NCI-H2107 treated with DMSO at 0.1 percent for 48 hours (cell line): ENCODE measurements at regions not wholly inside any gene's neighbourhood (a gene's known extent, or its start where the extent isn't known, plus 50 kb on each side); places are given as distances from the start of the nearest gene placed in this dataset.
"Not testable (repeated sequence)": the region's sequence is repeated elsewhere in the genome, so short reads cannot be mapped to it uniquely, and the experiment has no call there.

Experiments used
- DNase-seq: peaks from one replicate; lab custom pipeline; 2025; ENCODE audit not compliant: unreplicated experiment; lab: John Stamatoyannopoulos, UW

- DNase-seq = no peak
These were observed 292.5 kb upstream of the CNR1 start for GRCh38 chr6:88458662-88459061.

- DNase-seq = no peak
These were observed 290.2 kb upstream of the CNR1 start for GRCh38 chr6:88456221-88456859.

DNA sequence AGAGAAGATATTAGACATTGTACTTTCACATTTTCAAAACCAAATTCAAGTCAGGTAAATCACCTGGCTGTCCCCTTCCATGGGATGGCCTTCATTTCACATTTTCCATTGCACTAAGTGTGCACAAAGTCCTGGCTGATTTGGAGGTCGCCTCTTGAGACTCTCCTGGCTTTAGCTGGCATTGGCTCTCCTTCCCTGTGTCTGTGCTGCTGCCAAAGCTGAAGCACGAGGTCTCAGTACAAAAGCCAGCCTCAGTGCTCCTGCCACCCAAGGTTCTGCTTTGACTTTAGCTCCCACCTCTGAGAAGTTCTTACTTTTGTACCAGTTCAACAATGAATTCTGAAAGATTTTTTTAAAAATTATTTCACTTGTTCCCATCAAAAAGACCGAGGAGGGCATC is 289.2 kb upstream of the CNR1 start:
- DNase-seq = no peak

- no peak for DNase-seq
These were observed 288.5 kb upstream of the CNR1 start for GRCh38 chr6:88454658-88455057.

- no peak for DNase-seq
These were observed 283.6 kb upstream of the CNR1 start for GRCh38 chr6:88449770-88450169.

- no peak for DNase-seq
These were observed 279.2 kb upstream of the CNR1 start for GRCh38 chr6:88445188-88445965.

DNA sequence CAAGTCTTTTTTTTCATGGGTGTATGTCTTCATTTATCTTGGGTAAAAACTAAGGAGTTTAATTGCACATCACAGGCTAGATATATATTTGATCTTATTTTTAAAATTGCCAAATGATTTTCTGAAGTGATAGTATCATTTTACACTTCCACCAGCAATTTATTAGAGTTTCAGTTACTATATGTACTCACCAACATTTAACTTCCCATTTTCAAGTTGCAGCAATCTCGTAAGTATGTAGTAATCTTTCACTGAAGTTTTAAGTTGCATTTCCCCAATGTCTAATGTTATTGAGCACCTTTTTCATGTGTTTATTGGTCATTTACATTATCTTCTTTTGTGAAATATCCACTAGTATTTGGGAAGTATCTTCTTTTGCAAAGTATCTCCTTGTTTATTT is 277.4 kb upstream of the CNR1 start:
- DNase-seq = no peak

DNA sequence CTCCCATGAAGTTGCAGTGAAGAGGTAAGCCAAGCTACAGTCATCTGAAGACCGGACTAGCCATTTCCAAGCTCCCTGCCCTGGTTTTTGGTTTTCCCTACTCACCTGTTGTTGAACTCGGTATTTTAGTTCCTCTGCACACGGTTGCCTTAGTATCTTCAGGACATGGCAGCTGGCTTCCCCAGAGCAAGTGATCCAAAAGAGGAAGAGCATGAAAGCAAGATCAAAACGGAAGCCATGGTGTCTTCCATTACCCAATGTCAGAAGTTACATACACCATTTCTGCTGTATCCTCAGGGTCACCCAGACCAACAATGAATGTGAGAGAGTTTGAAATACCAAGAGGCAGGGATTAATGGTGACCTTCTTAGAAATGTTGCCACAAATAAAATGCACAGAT is 276.6 kb upstream of the CNR1 start:
- DNase-seq = no peak

GRCh38 chr6:88441346-88441745 is 275.2 kb upstream of the CNR1 start:
- no peak for DNase-seq

DNA sequence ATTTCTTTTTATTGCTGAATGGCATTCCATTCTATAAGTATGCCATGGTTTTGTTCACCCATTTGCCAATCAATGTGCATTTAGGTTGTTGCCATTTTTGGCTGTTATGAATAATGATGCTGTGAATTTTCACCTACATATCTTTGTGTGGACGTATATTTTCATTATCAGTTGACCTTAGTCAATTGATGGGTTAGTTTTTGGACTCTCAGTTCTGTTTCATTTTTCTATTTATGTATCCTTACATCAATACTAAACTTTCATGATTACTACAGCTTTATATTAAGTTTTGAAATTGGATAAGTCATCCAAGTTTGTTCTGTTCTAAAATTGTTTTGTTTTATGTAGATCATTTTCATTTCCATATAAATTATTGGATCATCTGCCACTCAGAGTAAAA is 261.9 kb upstream of the CNR1 start:
- DNase-seq = no peak

DNA sequence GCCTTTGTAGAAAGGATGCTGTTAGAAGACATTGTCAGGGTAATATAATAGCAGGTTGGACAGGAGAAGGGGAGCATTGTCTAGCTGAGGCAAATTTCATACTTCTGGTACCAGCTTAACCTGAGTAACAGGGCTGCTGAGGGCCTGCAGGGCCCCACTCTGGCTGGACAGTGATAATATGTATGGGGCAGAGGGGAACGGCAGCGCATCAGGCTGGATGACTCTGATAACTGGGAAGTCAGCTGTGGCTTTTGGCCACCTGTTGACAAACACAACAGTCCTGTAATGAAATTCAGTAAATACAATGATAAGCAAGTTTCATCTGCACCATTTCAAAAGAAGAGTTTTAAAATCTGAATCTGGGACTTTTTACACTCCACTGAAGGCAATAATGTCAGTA is 259.9 kb upstream of the CNR1 start:
- DNase-seq = no peak

- DNase-seq = no peak
These were observed 256.7 kb upstream of the CNR1 start for GRCh38 chr6:88422831-88423230.

DNA sequence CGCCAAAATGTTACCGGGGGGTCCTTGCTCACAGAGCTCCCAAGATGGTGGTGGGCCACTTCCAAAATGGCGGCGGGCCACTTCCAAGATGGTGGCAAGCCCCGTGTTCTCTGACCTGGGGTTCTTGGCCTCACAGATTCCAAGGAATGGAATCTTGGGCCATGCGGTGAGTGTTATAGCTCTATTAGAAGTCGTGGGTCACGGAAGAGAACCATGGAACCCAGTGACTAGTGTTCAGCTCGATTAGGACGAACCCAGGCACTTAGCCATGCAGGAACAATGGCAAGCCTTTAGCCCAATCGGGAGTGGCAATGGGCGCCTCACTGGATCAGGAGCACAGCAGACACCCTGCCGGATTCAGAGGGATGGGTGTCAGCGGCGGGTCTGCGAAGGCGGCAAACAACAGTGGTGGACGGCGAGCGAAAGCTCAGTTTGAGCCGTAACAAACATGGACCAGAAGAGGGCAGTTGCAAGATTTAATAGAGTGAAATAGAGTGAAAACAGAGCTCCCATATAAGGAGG is 254.9 kb upstream of the CNR1 start:
- DNase-seq = not testable (repeated sequence)

DNA sequence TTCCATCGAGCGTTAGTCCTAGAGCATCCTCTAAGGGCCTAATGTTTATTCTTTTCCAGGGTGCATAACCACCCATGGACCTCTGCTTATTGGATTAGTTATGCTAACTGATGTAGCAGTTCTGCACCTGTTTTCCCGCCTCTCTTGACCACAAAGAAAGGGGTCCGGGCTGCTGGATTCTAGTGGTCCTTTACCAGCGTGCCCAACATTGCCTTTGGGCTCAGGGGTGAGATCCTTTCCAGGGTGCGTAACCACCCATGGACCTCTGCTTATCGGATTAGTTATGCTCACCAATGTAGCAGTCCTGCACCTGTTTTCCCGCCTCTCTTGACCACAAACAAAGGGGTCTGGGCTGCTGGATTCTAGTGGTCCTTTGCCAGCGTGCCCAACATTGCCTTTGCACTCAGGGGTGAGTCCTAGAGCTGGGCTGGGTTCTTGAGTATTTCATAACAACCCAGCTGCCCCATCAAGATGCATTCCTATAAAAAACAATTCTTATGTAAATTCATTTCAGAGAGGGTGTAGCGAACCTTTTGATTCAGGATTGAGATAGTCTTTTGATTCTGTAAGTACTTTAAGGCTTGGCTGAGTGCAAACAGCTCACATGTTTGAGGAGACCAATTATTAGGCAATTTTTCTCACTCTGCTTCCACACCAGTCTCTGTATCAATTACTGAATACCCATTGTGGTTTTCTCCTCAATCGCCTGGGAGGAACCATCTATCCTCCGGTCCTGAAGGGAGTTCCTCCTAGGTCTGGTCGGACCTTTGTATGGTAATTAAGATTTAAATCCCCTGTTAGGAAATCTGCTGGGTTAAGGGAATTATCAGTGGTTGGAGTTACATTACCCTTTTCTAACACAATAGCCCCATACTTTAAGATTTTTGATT is 253.0 kb upstream of the CNR1 start:
- DNase-seq = not testable (repeated sequence)

DNA sequence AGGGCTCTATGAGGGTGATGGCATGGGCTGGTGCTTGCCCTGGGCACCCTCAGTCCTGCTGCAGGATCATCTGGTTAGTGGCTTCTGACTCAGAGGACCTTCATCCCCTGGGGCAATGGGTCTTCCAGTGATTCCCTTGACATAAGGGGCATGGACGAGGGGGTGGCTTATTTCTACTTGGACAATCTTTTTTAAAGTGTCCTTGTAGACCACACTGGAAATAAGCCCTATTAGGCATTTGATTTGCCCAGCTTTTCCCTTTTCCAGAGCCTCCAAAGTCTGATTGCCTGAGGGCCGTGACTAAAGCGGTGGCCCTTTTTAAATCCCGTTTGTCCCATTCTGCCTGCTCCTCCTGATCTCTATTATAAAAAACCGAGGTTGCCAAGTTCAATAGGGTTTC is 251.2 kb upstream of the CNR1 start:
- not testable (repeated sequence) for DNase-seq

DNA sequence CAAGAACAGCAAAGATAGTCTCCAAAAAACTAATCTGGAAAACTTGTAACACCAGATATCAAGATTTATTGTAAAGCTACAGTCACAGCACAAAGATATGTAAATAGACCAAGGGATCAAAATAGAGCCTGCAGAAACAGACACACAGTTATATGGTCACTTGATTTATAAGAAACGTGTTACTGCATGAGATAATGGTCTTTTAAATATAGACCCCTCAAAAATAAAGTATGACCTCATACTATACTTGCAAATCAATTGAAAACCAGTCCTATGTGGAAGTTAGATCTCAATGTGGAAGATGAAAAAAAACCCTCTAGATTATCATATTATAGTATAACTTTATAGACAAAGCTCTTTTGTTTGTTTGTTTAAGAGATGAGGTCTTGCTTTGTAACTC is 247.3 kb upstream of the CNR1 start:
- DNase-seq = no peak

- DNase-seq = not testable (repeated sequence)
These were observed 242.2 kb upstream of the CNR1 start for GRCh38 chr6:88408355-88408754.

GRCh38 chr6:88406674-88407073 is 240.5 kb upstream of the CNR1 start:
- not testable (repeated sequence) for DNase-seq

DNA sequence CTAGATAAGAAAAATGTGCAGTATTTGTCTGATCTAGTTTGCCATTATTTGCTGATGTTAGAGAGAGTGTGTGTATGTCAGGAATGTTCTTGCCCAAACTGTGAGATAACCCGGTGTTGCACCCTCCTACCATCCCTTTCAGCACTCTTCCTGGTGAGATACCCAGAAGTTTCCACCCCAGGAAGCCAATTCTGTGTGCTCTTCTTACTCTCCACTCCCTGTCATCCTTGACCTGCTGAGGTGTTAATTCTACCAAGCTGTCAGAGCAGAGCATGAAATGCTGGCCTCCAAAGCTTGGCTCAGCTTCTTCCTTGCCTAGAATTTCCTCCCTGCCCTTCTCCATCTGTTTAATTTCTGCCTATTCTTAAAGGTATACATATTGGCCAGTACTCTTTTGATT is 237.3 kb upstream of the CNR1 start:
- no peak for DNase-seq

GRCh38 chr6:88402909-88403308 is 236.8 kb upstream of the CNR1 start:
- no peak for DNase-seq

- not testable (repeated sequence) for DNase-seq
These were observed 224.9 kb upstream of the CNR1 start for GRCh38 chr6:88390998-88391397.

GRCh38 chr6:88388589-88388988 is 222.4 kb upstream of the CNR1 start:
- no peak for DNase-seq
